K562 (cell line): ENCODE measurements at regions not wholly inside any gene's neighbourhood (a gene's known extent, or its start where the extent isn't known, plus 50 kb on each side); places are given as distances from the start of the nearest gene placed in this dataset.

Source experiments
- ATAC-seq: fragments of 200-7000 bp; cut with Tn5 transposase; 3 replicates; pipeline ENCODE4 v1.9.1; 2020; ENCODE audit warnings: moderate library complexity
- BruUV-seq: library from RNA; stranded (reverse); fragments of 400-500 nt; replicated peaks from 2 replicates; lab custom pipeline; 2021; lab: Mats Ljungman, UMichigan
- CTCF ChIA-PET: fragments of 300-600 bp; formaldehyde crosslinking; extraction: SDS; loops from one replicate; lab custom pipeline; 2021; ENCODE audit warnings: low intra/inter-chr PET ratio; lab: Yijun Ruan, JAX
- POLR2A ChIA-PET: fragments of 300-600, 350-650 bp; sonication (Branson Sonifier 250); formaldehyde crosslinking; extraction: SDS; loops from one replicate; lab custom pipeline; 2021; ENCODE audit warnings: antibody characterized with exemption, inconsistent platforms; lab: Yijun Ruan, JAX
- DNase-seq, 4 experiments: peaks; one replicate each; pipeline versions ENCODE4 v3.0.0 to v3.0.0-alpha.2; 2011 to 2018; ENCODE audit warnings: low spot score in 3 of 4, mixed read lengths in 3 of 4; ENCODE audit errors: extremely low read depth in 1 of 4
- FAIRE-seq: peaks from 2 replicates; lab custom pipeline; 2011; peaks lifted over from hg19 to GRCh38; lab: Jason Lieb, UNC
- H2AFZ ChIP-seq: 2 replicates; pipeline ENCODE4 v1.6.0; 2011; ENCODE audit warnings: low read depth, low read length, control low read depth, inconsistent platforms
- H3K27ac ChIP-seq: fragments of 200-600 bp; 3 replicates; pipeline ENCODE4 v1.8.0; 2011; ENCODE audit warnings: low read depth, mild to moderate bottlenecking, control low read depth, inconsistent platforms, low read length, moderate library complexity, mixed read lengths; ENCODE audit errors: extremely low read depth
- H3K27me3 ChIP-seq, 2 experiments: fragments of 300-600 bp in 1 of 2; 2 replicates in 1 of 2; 3 replicates in 1 of 2; pipeline versions ENCODE4 v1.6.0 to v1.8.0; 2011; ENCODE audit warnings: inconsistent platforms in 2 of 2, low read length in 2 of 2, mild to moderate bottlenecking in 1 of 2, mixed read lengths in 1 of 2, moderate library complexity in 1 of 2; ENCODE audit not compliant: control insufficient read depth in 2 of 2, insufficient read depth in 2 of 2
- H3K36me3 ChIP-seq: fragments of 300-600 bp; 3 replicates; pipeline ENCODE4 v1.8.0; 2011; ENCODE audit warnings: mild to moderate bottlenecking, low read length, inconsistent platforms; ENCODE audit not compliant: control insufficient read depth, insufficient read depth
- H3K4me1 ChIP-seq, 2 experiments: fragments of 200-600 bp in 1 of 2; replicated peaks in 1 of 2; 2 replicates in 1 of 2; 3 replicates in 1 of 2; pipeline versions ENCODE4 v1.5.1 to v1.8.0; 2011; ENCODE audit warnings: inconsistent platforms in 2 of 2, low read length in 2 of 2, mild to moderate bottlenecking in 1 of 2, mixed read lengths in 1 of 2, moderate library complexity in 1 of 2; ENCODE audit not compliant: control insufficient read depth in 2 of 2, insufficient read depth in 2 of 2
- H3K4me2 ChIP-seq: 2 replicates; pipeline ENCODE4 v1.6.1; 2011; ENCODE audit warnings: low read length, control low read depth, inconsistent platforms, mixed read lengths; ENCODE audit not compliant: insufficient read depth
- H3K4me3 ChIP-seq: fragments of 200-600 bp; sonication (generic), shearing (Covaris generic); 2 replicates; pipeline ENCODE4 v1.5.1; 2016; ENCODE audit warnings: control low read depth, inconsistent platforms
- H3K79me2 ChIP-seq: fragments of 200-600 bp; 3 replicates; pipeline ENCODE4 v1.8.0; 2011; ENCODE audit warnings: low read length, inconsistent platforms; ENCODE audit not compliant: control insufficient read depth, insufficient read depth
- H3K9ac ChIP-seq, 2 experiments: 2 replicates each; pipeline versions ENCODE4 v1.6.0 to v1.6.1; 2011; ENCODE audit warnings: low read depth in 2 of 2, low read length in 2 of 2, control low read depth in 1 of 2, inconsistent platforms in 1 of 2, mild to moderate bottlenecking in 1 of 2, mixed read lengths in 1 of 2; ENCODE audit not compliant: insufficient read depth in 1 of 2
- H3K9me1 ChIP-seq: one replicate; pipeline ENCODE4 v1.6.0; 2011; ENCODE audit warnings: inconsistent platforms, mild to moderate bottlenecking, low read length, moderate library complexity; ENCODE audit not compliant: control insufficient read depth, insufficient read depth
- H3K9me3 ChIP-seq: replicated peaks from 2 replicates; pipeline ENCODE4 v1.5.1; 2011; ENCODE audit warnings: low read depth, low read length, inconsistent platforms; ENCODE audit not compliant: control insufficient read depth, insufficient read depth
- H4K20me1 ChIP-seq: replicated peaks from 2 replicates; pipeline ENCODE4 v1.6.1; 2011; ENCODE audit warnings: low read length, inconsistent platforms, mixed read lengths; ENCODE audit not compliant: control insufficient read depth, insufficient read depth
- BRD9 ChIP-seq: fragments of 450-650 bp; IDR thresholded peaks from 2 replicates; pipeline ENCODE4 v1.6.1; 2018; ENCODE audit warnings: low read depth; ENCODE audit not compliant: partially characterized antibody
- HMGN3 ChIP-seq: IDR thresholded peaks from 2 replicates; pipeline ENCODE4 v1.6.1; 2011; ENCODE audit warnings: borderline replicate concordance, low read depth, mild to moderate bottlenecking, mixed read lengths, low read length; ENCODE audit not compliant: insufficient read length; ENCODE audit errors: extremely low read depth
- NCOA1 ChIP-seq: fragments of 450-650 bp; IDR thresholded peaks from 2 replicates; pipeline ENCODE4 v1.6.1; 2016; ENCODE audit warnings: low read depth
- POLR2G ChIP-seq: fragments of 200-400 bp; formaldehyde crosslinking; IDR thresholded peaks from 2 replicates; pipeline ENCODE4 v1.6.1; 2017; ENCODE audit warnings: low read depth, mild to moderate bottlenecking, antibody characterized with exemption, low read length, moderate library complexity
- SRSF1 ChIP-seq: fragments of 200-400 bp; formaldehyde crosslinking; IDR thresholded peaks from 2 replicates; pipeline ENCODE4 v1.6.1; 2017; ENCODE audit warnings: mild to moderate bottlenecking, low read depth, low read length, moderate library complexity
- THRAP3 ChIP-seq: fragments of 450-650 bp; IDR thresholded peaks from 2 replicates; pipeline ENCODE4 v1.6.1; 2016; ENCODE audit warnings: mild to moderate bottlenecking, inconsistent platforms, borderline replicate concordance
- ZFP30 ChIP-seq: fragments of 250-450 bp; sonication (Bioruptor Pico); IDR thresholded peaks from 2 replicates; pipeline ENCODE4 v1.8.0; 2022; ENCODE audit warnings: moderate library complexity, mild to moderate bottlenecking, inconsistent platforms, borderline replicate concordance
- ZKSCAN3 ChIP-seq: fragments of 250-450 bp; sonication (Bioruptor Pico); IDR thresholded peaks from 2 replicates; pipeline ENCODE4 v1.4.0; 2020
- ZNF551 ChIP-seq: fragments of 250-450 bp; sonication (Bioruptor Pico); IDR thresholded peaks from 2 replicates; pipeline ENCODE4 v1.5.0; 2021; ENCODE audit warnings: mild to moderate bottlenecking, moderate library complexity
- ZNF778 ChIP-seq: fragments of 450-650 bp; formaldehyde crosslinking; IDR thresholded peaks from 2 replicates; pipeline ENCODE4 v1.4.0; 2020; ENCODE audit warnings: mild to moderate bottlenecking, moderate library complexity
- WGBS: fragments of 100-300 bp; shearing (Covaris generic); methylation state at CpG from one replicate; pipeline ENCODE4 v1.1.6; 2016; ENCODE audit warnings: low coverage, mixed read lengths; ENCODE audit not compliant: insufficient coverage; ENCODE audit errors: missing lambda C conversion rate; 5-methylcytosine and 5-hydroxymethylcytosine counted together
- in situ Hi-C: fragments of 300-500 bp; cut with MboI; formaldehyde crosslinking; loops from 4 replicates; pipeline ENCODE4 v1.15.0; 2018; ENCODE audit warnings: inconsistent platforms, mixed read lengths
- intact Hi-C: fragments of 100-400 bp; cut with micrococcal nuclease; formaldehyde crosslinking; loops from 2 replicates; pipeline ENCODE4 v1.14.2; 2022
- TF ChIP-seq, protein P1 (sequence below), 3 experiments: fragments of 200-800 bp in 1 of 3; fragments of 250-450 bp in 1 of 3; fragments of 450-650 bp in 1 of 3; sonication (Bioruptor Pico) in 1 of 3; sonication (Bioruptor generic) in 1 of 3; formaldehyde crosslinking in 1 of 3; IDR thresholded peaks; 2 replicates each; pipeline versions ENCODE4 v1.6.1 to v1.8.0; 2016 to 2022; ENCODE audit warnings: mild to moderate bottlenecking in 2 of 3, missing genetic modification characterization in 2 of 3, missing compliant biosample characterization in 1 of 3, moderate library complexity in 1 of 3

DNA sequence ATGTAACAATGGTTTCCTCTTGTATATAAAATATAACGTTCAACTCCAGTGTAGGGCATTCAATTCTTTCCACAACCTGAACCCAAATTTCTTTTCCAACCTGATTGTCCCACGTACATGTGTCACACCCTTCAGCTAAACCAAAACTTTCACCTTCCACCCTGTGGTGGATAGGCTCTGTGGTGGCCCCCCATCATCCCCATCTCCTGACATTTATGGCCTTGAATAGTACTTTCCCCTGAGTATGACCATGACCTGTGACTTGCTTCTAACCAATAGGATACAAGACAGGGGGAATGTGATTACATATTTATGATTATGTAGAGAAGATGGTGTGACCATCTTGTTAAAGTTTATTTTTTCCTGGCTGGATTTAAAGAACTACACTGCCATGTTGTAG is 377.0 kb downstream of the PTPRC start:
- H3K4me2 ChIP-seq = no peak overlapping the region
- no peaks in the 10 kb centered on the region for H3K9me3 ChIP-seq
- no TSS peak for BruUV-seq
- no peaks in the 10 kb centered on the region for H3K27me3 ChIP-seq
- FAIRE-seq (no peak), DNase-seq (no peak)
- no peaks in the 10 kb centered on the region for H3K4me1 ChIP-seq
- intact Hi-C loops (no loop called here), in situ Hi-C loops (no loop called here)
- ChIA-PET POLR2A (no interaction called here), CTCF (no interaction called here)
- no peaks in the 10 kb centered on the region for H3K36me3 ChIP-seq
- H4K20me1 ChIP-seq = no peaks in the 10 kb centered on the region
- H2AFZ ChIP-seq = no peak overlapping the region
- H3K79me2 ChIP-seq = no peaks in the 10 kb centered on the region
- H3K4me3 ChIP-seq = no peak overlapping the region
- no peak for TF ChIP-seq ZNF778 (CRISPR knock-in tag)
- TF ChIP-seq BRD9 = no peak
- no peak for TF ChIP-seq ZNF551 (CRISPR knock-in tag)
- TF ChIP-seq POLR2G = no peak
- no peak for TF ChIP-seq ZKSCAN3 (CRISPR knock-in tag)
- TF ChIP-seq ZFP30 = no peak
- no peak for TF ChIP-seq THRAP3
- no peak for TF ChIP-seq NCOA1
- TF ChIP-seq HMGN3 = no peak
- TF ChIP-seq, protein P1, sequence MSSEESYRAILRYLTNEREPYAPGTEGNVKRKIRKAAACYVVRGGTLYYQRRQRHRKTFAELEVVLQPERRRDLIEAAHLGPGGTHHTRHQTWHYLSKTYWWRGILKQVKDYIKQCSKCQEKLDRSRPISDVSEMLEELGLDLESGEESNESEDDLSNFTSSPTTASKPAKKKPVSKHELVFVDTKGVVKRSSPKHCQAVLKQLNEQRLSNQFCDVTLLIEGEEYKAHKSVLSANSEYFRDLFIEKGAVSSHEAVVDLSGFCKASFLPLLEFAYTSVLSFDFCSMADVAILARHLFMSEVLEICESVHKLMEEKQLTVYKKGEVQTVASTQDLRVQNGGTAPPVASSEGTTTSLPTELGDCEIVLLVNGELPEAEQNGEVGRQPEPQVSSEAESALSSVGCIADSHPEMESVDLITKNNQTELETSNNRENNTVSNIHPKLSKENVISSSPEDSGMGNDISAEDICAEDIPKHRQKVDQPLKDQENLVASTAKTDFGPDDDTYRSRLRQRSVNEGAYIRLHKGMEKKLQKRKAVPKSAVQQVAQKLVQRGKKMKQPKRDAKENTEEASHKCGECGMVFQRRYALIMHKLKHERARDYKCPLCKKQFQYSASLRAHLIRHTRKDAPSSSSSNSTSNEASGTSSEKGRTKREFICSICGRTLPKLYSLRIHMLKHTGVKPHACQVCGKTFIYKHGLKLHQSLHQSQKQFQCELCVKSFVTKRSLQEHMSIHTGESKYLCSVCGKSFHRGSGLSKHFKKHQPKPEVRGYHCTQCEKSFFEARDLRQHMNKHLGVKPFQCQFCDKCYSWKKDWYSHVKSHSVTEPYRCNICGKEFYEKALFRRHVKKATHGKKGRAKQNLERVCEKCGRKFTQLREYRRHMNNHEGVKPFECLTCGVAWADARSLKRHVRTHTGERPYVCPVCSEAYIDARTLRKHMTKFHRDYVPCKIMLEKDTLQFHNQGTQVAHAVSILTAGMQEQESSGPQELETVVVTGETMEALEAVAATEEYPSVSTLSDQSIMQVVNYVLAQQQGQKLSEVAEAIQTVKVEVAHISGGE (CRISPR knock-in tag; IDR thresholded peaks at IDR 0.05) = no peak
- TF ChIP-seq SRSF1 = no peak
- TF ChIP-seq, all 486 proteins: peak for 0
- no peak overlapping the region for H3K27ac ChIP-seq
- 0% methylated on average over 2 of the region's 2 CpGs for WGBS
- ATAC-seq = no peak
- H3K9me1 ChIP-seq = no peaks in the 10 kb centered on the region
- no peak overlapping the region for H3K9ac ChIP-seq
